ENCODE measurements at regions not wholly inside any gene's neighbourhood (a gene's known extent, or its start where the extent isn't known, plus 50 kb on each side); places are given as distances from the start of the nearest gene placed in this dataset.
A peak's percentile ranks its signal among the peaks of the same experiment; 100 is the strongest.
"Not testable (repeated sequence)": the region's sequence is repeated elsewhere in the genome, so short reads cannot be mapped to it uniquely, and the experiment has no call there.

GRCh38 chr11:91086028-91086427 lies 863.2 kb upstream of the CHORDC1 start:
- DNase-seq: no peak

GRCh38 chr11:91082255-91082654 lies 859.4 kb upstream of the CHORDC1 start:
- no peak for DNase-seq

- no peak for DNase-seq
Observed at GRCh38 chr11:91081440-91082043, 858.7 kb upstream of the CHORDC1 start.

- DNase-seq: peak in 1 of 2 donors; percentile 2
Observed at GRCh38 chr11:91078221-91078620, 855.4 kb upstream of the CHORDC1 start.

GRCh38 chr11:91075032-91075695 lies 852.3 kb upstream of the CHORDC1 start:
- no peak for DNase-seq

- no peak for DNase-seq
Observed at GRCh38 chr11:91067666-91068065, 844.8 kb upstream of the CHORDC1 start.

GRCh38 chr11:91066456-91067047 lies 843.7 kb upstream of the CHORDC1 start:
- DNase-seq: no peak

GRCh38 chr11:91063399-91063798 lies 840.5 kb upstream of the CHORDC1 start:
- not testable (repeated sequence) for DNase-seq

GRCh38 chr11:91047882-91048281 lies 825.0 kb upstream of the CHORDC1 start:
- no peak for DNase-seq

- DNase-seq: no peak
Observed at GRCh38 chr11:91046261-91046660, 823.4 kb upstream of the CHORDC1 start.

- no peak for DNase-seq
Observed at GRCh38 chr11:91041626-91042025, 818.8 kb upstream of the CHORDC1 start.

GRCh38 chr11:91023731-91024130 lies 800.9 kb upstream of the CHORDC1 start:
- no peak for DNase-seq

- no peak for DNase-seq
Observed at GRCh38 chr11:91011503-91011902, 788.7 kb upstream of the CHORDC1 start.

- DNase-seq: no peak
Observed at GRCh38 chr11:91005458-91005857, 782.6 kb upstream of the CHORDC1 start.

GRCh38 chr11:90997241-90997640 lies 774.4 kb upstream of the CHORDC1 start:
- DNase-seq: no peak

GRCh38 chr11:90972159-90972558 lies 749.3 kb upstream of the CHORDC1 start:
- not testable (repeated sequence) for DNase-seq

GRCh38 chr11:90947930-90948329 lies 725.1 kb upstream of the CHORDC1 start:
- no peak for DNase-seq

- no peak for DNase-seq
Observed at GRCh38 chr11:90930252-90930651, 707.4 kb upstream of the CHORDC1 start.

- no peak for DNase-seq
Observed at GRCh38 chr11:90919332-90919731, 696.5 kb upstream of the CHORDC1 start.

- DNase-seq: no peak
Observed at GRCh38 chr11:90916706-90917105, 693.9 kb upstream of the CHORDC1 start.

- DNase-seq: no peak
Observed at GRCh38 chr11:90913131-90913668, 690.4 kb upstream of the CHORDC1 start.

- no peak for DNase-seq
Observed at GRCh38 chr11:90912631-90913030, 689.8 kb upstream of the CHORDC1 start.

GRCh38 chr11:90911192-90911591 lies 688.3 kb upstream of the CHORDC1 start:
- no peak for DNase-seq

GRCh38 chr11:90908074-90908473 lies 685.2 kb upstream of the CHORDC1 start:
- DNase-seq: no peak
